ENCODE measurements at regions not wholly inside any gene's neighbourhood (a gene's known extent, or its start where the extent isn't known, plus 50 kb on each side); places are given as distances from the start of the nearest gene placed in this dataset.

- Mint-ChIP-seq H3K36me3 (ENCODE audit: low read depth) (no peaks in the 10 kb centered on the region), H3K4me1 (no peaks in the 10 kb centered on the region), H3K27ac (no peak overlapping the region), H3K27me3 (no peaks in the 10 kb centered on the region), H3K9me3 (no peaks in the 10 kb centered on the region), H3K4me3 (no peak overlapping the region)
- no peak for DNase-seq
- intact Hi-C loops (cut with micrococcal nuclease), result no loop called here
These were observed 218.6 kb downstream of the TMEM38B start for GRCh38 chr9:105912863-105913516.

GRCh38 chr9:105921057-105921726 is 226.9 kb downstream of the TMEM38B start:
- no peak overlapping the region for H3K27ac Mint-ChIP-seq
- intact Hi-C loops (cut with micrococcal nuclease), result no loop called here
- DNase-seq, result no peak

GRCh38 chr9:105928416-105928815 is 234.1 kb downstream of the TMEM38B start:
- DNase-seq, result no peak
- H3K27me3 Mint-ChIP-seq, result no peaks in the 10 kb centered on the region
- no peaks in the 10 kb centered on the region for H3K36me3 Mint-ChIP-seq (ENCODE audit: low read depth)
- no peaks in the 10 kb centered on the region for H3K4me1 Mint-ChIP-seq
- intact Hi-C loops (cut with micrococcal nuclease), result no loop called here
- no peak overlapping the region for H3K4me3 Mint-ChIP-seq
- H3K27ac Mint-ChIP-seq, result no peak overlapping the region
- H3K9me3 Mint-ChIP-seq, result no peaks in the 10 kb centered on the region

More at GRCh38 chr9:105921057-105921726, 226.9 kb downstream of the TMEM38B start:
- H3K4me3 Mint-ChIP-seq, result no peak overlapping the region
- no peaks in the 10 kb centered on the region for H3K4me1 Mint-ChIP-seq
- H3K9me3 Mint-ChIP-seq, result no peaks in the 10 kb centered on the region
- no peaks in the 10 kb centered on the region for H3K27me3 Mint-ChIP-seq
- no peaks in the 10 kb centered on the region for H3K36me3 Mint-ChIP-seq (ENCODE audit: low read depth)

- no peaks in the 10 kb centered on the region for H3K36me3 Mint-ChIP-seq (ENCODE audit: low read depth)
- H3K27ac Mint-ChIP-seq, result no peak overlapping the region
- peaks cover 3% of the 10 kb centered on the region for H3K9me3 Mint-ChIP-seq
- no peak overlapping the region for H3K4me3 Mint-ChIP-seq
- DNase-seq, result no peak
- intact Hi-C loops (cut with micrococcal nuclease), result no loop called here
- no peaks in the 10 kb centered on the region for H3K4me1 Mint-ChIP-seq
- no peaks in the 10 kb centered on the region for H3K27me3 Mint-ChIP-seq
These were observed 235.8 kb downstream of the TMEM38B start for GRCh38 chr9:105930011-105930627.

GRCh38 chr9:105932276-105932675 is 237.9 kb downstream of the TMEM38B start:
- peaks cover 3% of the 10 kb centered on the region for H3K9me3 Mint-ChIP-seq
- DNase-seq, result no peak
- H3K4me1 Mint-ChIP-seq, result no peaks in the 10 kb centered on the region
- H3K4me3 Mint-ChIP-seq, result no peak overlapping the region
- no peak overlapping the region for H3K27ac Mint-ChIP-seq
- H3K27me3 Mint-ChIP-seq, result no peaks in the 10 kb centered on the region
- H3K36me3 Mint-ChIP-seq (ENCODE audit: low read depth), result no peaks in the 10 kb centered on the region
- intact Hi-C loops (cut with micrococcal nuclease), result no loop called here

- intact Hi-C loops (cut with micrococcal nuclease), result no loop called here
These were observed 256.1 kb downstream of the TMEM38B start for GRCh38 chr9:105950448-105950847.

GRCh38 chr9:105950894-105951293 is 256.6 kb downstream of the TMEM38B start:
- no peak overlapping the region for H3K4me3 Mint-ChIP-seq
- intact Hi-C loops (cut with micrococcal nuclease), result no loop called here
- H3K4me1 Mint-ChIP-seq, result no peaks in the 10 kb centered on the region
- H3K36me3 Mint-ChIP-seq (ENCODE audit: low read depth), result no peaks in the 10 kb centered on the region
- no peak overlapping the region for H3K27ac Mint-ChIP-seq
- no peak for DNase-seq
- H3K27me3 Mint-ChIP-seq, result no peaks in the 10 kb centered on the region
- H3K9me3 Mint-ChIP-seq, result peaks cover 14% of the 10 kb centered on the region

More at GRCh38 chr9:105950448-105950847, 256.1 kb downstream of the TMEM38B start:
- peaks cover 14% of the 10 kb centered on the region for H3K9me3 Mint-ChIP-seq
- no peaks in the 10 kb centered on the region for H3K27me3 Mint-ChIP-seq
- DNase-seq, result no peak
- H3K4me1 Mint-ChIP-seq, result no peaks in the 10 kb centered on the region
- no peaks in the 10 kb centered on the region for H3K36me3 Mint-ChIP-seq (ENCODE audit: low read depth)
- H3K27ac Mint-ChIP-seq, result no peak overlapping the region
- no peak overlapping the region for H3K4me3 Mint-ChIP-seq

GRCh38 chr9:105954517-105954916 is 260.2 kb downstream of the TMEM38B start:
- H3K4me1 Mint-ChIP-seq, result no peaks in the 10 kb centered on the region
- no peaks in the 10 kb centered on the region for H3K27me3 Mint-ChIP-seq
- H3K9me3 Mint-ChIP-seq, result no peaks in the 10 kb centered on the region
- DNase-seq, result no peak
- intact Hi-C loops (cut with micrococcal nuclease), result no loop called here
- H3K4me3 Mint-ChIP-seq, result no peak overlapping the region
- no peaks in the 10 kb centered on the region for H3K36me3 Mint-ChIP-seq (ENCODE audit: low read depth)
- H3K27ac Mint-ChIP-seq, result no peak overlapping the region

GRCh38 chr9:105957830-105958229 is 263.5 kb downstream of the TMEM38B start:
- Mint-ChIP-seq H3K27me3 (no peaks in the 10 kb centered on the region), H3K9me3 (no peaks in the 10 kb centered on the region), H3K27ac (no peak overlapping the region), H3K36me3 (ENCODE audit: low read depth) (no peaks in the 10 kb centered on the region), H3K4me3 (no peak overlapping the region), H3K4me1 (no peaks in the 10 kb centered on the region)
- intact Hi-C loops (cut with micrococcal nuclease), result no loop called here
- DNase-seq, result no peak

- no peak for DNase-seq
- intact Hi-C loops (cut with micrococcal nuclease), result no loop called here
- Mint-ChIP-seq H3K27me3 (no peaks in the 10 kb centered on the region), H3K4me1 (no peaks in the 10 kb centered on the region), H3K9me3 (no peaks in the 10 kb centered on the region), H3K4me3 (no peak overlapping the region), H3K36me3 (ENCODE audit: low read depth) (no peaks in the 10 kb centered on the region), H3K27ac (no peak overlapping the region)
These were observed 264.2 kb downstream of the TMEM38B start for GRCh38 chr9:105958587-105958986.

GRCh38 chr9:105959531-105959930 is 265.2 kb downstream of the TMEM38B start:
- H3K9me3 Mint-ChIP-seq, result no peaks in the 10 kb centered on the region
- intact Hi-C loops (cut with micrococcal nuclease), result no loop called here
- no peaks in the 10 kb centered on the region for H3K27me3 Mint-ChIP-seq
- no peak overlapping the region for H3K4me3 Mint-ChIP-seq
- H3K4me1 Mint-ChIP-seq, result no peaks in the 10 kb centered on the region
- no peak overlapping the region for H3K27ac Mint-ChIP-seq
- DNase-seq, result no peak
- H3K36me3 Mint-ChIP-seq (ENCODE audit: low read depth), result no peaks in the 10 kb centered on the region

GRCh38 chr9:105963343-105964099 is 269.2 kb downstream of the TMEM38B start:
- no peak overlapping the region for H3K27ac Mint-ChIP-seq
- H3K9me3 Mint-ChIP-seq, result no peaks in the 10 kb centered on the region
- H3K4me3 Mint-ChIP-seq, result no peak overlapping the region
- intact Hi-C loops (cut with micrococcal nuclease), result no loop called here
- no peaks in the 10 kb centered on the region for H3K4me1 Mint-ChIP-seq
- no peaks in the 10 kb centered on the region for H3K36me3 Mint-ChIP-seq (ENCODE audit: low read depth)
- DNase-seq, result no peak
- H3K27me3 Mint-ChIP-seq, result no peaks in the 10 kb centered on the region

- H3K4me1 Mint-ChIP-seq, result no peaks in the 10 kb centered on the region
- no peaks in the 10 kb centered on the region for H3K36me3 Mint-ChIP-seq (ENCODE audit: low read depth)
- DNase-seq, result no peak
- no peaks in the 10 kb centered on the region for H3K9me3 Mint-ChIP-seq
- H3K4me3 Mint-ChIP-seq, result no peak overlapping the region
- H3K27ac Mint-ChIP-seq, result no peak overlapping the region
- intact Hi-C loops (cut with micrococcal nuclease), result no loop called here
- H3K27me3 Mint-ChIP-seq, result no peaks in the 10 kb centered on the region
These were observed 269.8 kb downstream of the TMEM38B start for GRCh38 chr9:105964156-105964555.

- Mint-ChIP-seq H3K27me3 (no peaks in the 10 kb centered on the region), H3K4me3 (no peak overlapping the region), H3K36me3 (ENCODE audit: low read depth) (no peaks in the 10 kb centered on the region), H3K9me3 (no peaks in the 10 kb centered on the region), H3K4me1 (no peaks in the 10 kb centered on the region), H3K27ac (no peak overlapping the region)
- intact Hi-C loops (cut with micrococcal nuclease), result no loop called here
- no peak for DNase-seq
These were observed 272.5 kb downstream of the TMEM38B start for GRCh38 chr9:105966834-105967233.
